Stomach (tissue), 4 donors: ENCODE measurements at regions not wholly inside any gene's neighbourhood (a gene's known extent, or its start where the extent isn't known, plus 50 kb on each side); places are given as distances from the start of the nearest gene placed in this dataset.

Source experiments
- CTCF ChIP-seq, 7 experiments: fragments of 450-650 bp in 4 of 7; fragments of 200-600 bp in 3 of 7; sonication (generic) in 3 of 7; IDR thresholded peaks; one replicate each; pipeline ENCODE4 v1.5.1; 2016 to 2019; ENCODE audit warnings: antibody characterized with exemption in 7 of 7, control low read depth in 2 of 7, mild to moderate bottlenecking in 1 of 7
- EP300 ChIP-seq: sonication (generic); formaldehyde crosslinking; IDR thresholded peaks from one replicate; pipeline ENCODE4 v1.6.1; 2017; ENCODE audit warnings: antibody characterized with exemption
- POLR2A ChIP-seq, 4 donors: fragments of 450-650 bp; IDR thresholded peaks; one replicate each; pipeline ENCODE4 v1.6.1; 2016; ENCODE audit warnings: antibody characterized with exemption in 4 of 4, control low read depth in 2 of 4, mild to moderate bottlenecking in 1 of 4, moderate library complexity in 1 of 4

GRCh38 chr10:8296090-8296733, 241.7 kb downstream of the GATA3 start:
- TF ChIP-seq POLR2A (IDR thresholded peaks at IDR 0.05): no peak
- no peak for TF ChIP-seq EP300
- TF ChIP-seq CTCF (IDR thresholded peaks at IDR 0.05): no peak
